ENCODE measurements at regions not wholly inside any gene's neighbourhood (a gene's known extent, or its start where the extent isn't known, plus 50 kb on each side); places are given as distances from the start of the nearest gene placed in this dataset.

DNA sequence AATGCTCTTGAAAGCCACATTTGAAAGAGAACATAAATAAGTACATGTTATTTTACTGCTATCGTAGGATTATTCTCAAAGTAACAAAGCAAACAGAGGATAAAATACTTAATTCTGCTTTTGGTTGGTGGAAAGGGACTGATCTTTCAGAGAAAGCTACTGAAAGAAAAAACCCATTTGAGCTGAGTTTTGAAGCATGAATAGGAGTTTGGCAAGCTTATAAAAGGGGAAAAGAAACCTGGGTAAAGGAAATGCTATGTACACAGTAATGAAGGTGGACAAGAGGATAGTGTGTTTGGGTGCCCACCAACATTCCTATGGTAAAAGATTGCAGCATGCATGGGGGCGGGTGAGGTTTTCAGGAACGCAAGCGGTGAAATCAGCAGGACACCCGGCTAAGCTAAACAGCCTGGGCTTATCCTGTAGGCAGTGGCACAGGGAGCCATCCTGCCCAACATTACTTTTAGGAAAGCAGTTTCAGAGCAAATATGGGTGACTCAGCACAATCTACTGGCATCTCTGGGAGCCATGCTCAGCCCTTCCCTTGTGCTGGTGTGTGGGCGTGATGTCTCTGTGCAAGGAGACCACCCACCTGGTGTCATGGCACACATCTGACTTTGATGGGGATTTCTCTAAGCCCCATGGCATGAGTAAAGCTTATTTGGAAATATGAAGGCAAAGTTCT lies 673.9 kb upstream of the KLF4 start:
- TF ChIP-seq ZFP3 (tag by site-specific recombination; IDR thresholded peaks at IDR 0.05; ENCODE audit: low read depth) (peak; percentile 70), EGR2 (tag by site-specific recombination; IDR thresholded peaks at IDR 0.05; ENCODE audit: low read depth) (0 out of 2 replicates have a peak, but pooled peaks have one; percentile 18), ZFHX2 (tag by site-specific recombination; conservative IDR thresholded peaks at IDR 0.05) (peak; percentile 66)
- TF ChIP-seq, protein P1, sequence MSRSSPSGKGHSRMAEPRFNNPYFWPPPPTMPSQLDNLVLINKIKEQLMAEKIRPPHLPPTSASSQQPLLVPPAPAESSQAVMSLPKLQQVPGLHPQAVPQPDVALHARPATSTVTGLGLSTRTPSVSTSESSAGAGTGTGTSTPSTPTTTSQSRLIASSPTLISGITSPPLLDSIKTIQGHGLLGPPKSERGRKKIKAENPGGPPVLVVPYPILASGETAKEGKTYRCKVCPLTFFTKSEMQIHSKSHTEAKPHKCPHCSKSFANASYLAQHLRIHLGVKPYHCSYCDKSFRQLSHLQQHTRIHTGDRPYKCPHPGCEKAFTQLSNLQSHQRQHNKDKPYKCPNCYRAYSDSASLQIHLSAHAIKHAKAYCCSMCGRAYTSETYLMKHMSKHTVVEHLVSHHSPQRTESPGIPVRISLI (tag by site-specific recombination; IDR thresholded peaks at IDR 0.05) = no peak
- no peaks in the 10 kb centered on the region for H3K9me3 ChIP-seq (ENCODE audit: control insufficient read depth, insufficient read depth, low read depth, low read length)
- no peak overlapping the region for H3K27ac ChIP-seq (ENCODE audit: extremely low read depth, low read depth, low read length)
- H3K4me1 ChIP-seq (ENCODE audit: control insufficient read depth, insufficient read depth, low read length) = no peaks in the 10 kb centered on the region
- CTCF ChIA-PET = interaction anchor here (0.5 kb wide), 2 partner anchors 47 to 194 kb away, joined by 3 read pairs; no protein-coding TSS in a partner anchor
- H3K36me3 ChIP-seq (ENCODE audit: control insufficient read depth in 2 of 2, insufficient read depth in 1 of 2, low read length in 2 of 2) = no peaks in the 10 kb centered on the region
- POLR2A ChIA-PET = no interaction called here
- no peak overlapping the region for H3K4me3 ChIP-seq (ENCODE audit: low read depth, low read length)

DNA sequence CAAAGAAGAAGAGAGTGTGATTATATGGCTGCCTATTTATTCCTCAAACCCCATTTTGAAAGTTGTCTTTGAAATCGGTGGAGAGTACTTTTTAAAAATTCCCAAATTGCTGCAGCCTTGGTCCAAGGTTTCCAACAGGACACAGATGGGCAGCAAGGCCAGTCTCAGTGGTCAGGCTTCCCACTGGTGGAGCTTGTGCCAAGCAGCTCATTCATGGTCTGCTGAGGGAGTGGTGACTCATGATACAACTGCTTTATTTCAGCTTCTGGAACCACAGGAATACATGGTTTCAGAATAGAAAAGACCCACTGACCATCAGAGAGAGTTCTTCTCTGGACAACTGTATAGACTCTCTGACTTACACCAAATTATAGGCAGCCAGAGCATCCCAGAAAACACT lies 673.1 kb upstream of the KLF4 start:
- no peaks in the 10 kb centered on the region for H3K4me1 ChIP-seq (ENCODE audit: control insufficient read depth, insufficient read depth, low read length)
- H3K36me3 ChIP-seq (ENCODE audit: control insufficient read depth in 2 of 2, insufficient read depth in 1 of 2, low read length in 2 of 2) = no peaks in the 10 kb centered on the region
- no peak overlapping the region for H3K4me3 ChIP-seq (ENCODE audit: low read depth, low read length)
- TF ChIP-seq OSR2 (tag by site-specific recombination; IDR thresholded peaks at IDR 0.05) = no peak
- TF ChIP-seq ZFP69B (tag by site-specific recombination; IDR thresholded peaks at IDR 0.05) = no peak
- no peak for TF ChIP-seq EGR2 (tag by site-specific recombination; IDR thresholded peaks at IDR 0.05; ENCODE audit: low read depth)
- TF ChIP-seq, protein P2, sequence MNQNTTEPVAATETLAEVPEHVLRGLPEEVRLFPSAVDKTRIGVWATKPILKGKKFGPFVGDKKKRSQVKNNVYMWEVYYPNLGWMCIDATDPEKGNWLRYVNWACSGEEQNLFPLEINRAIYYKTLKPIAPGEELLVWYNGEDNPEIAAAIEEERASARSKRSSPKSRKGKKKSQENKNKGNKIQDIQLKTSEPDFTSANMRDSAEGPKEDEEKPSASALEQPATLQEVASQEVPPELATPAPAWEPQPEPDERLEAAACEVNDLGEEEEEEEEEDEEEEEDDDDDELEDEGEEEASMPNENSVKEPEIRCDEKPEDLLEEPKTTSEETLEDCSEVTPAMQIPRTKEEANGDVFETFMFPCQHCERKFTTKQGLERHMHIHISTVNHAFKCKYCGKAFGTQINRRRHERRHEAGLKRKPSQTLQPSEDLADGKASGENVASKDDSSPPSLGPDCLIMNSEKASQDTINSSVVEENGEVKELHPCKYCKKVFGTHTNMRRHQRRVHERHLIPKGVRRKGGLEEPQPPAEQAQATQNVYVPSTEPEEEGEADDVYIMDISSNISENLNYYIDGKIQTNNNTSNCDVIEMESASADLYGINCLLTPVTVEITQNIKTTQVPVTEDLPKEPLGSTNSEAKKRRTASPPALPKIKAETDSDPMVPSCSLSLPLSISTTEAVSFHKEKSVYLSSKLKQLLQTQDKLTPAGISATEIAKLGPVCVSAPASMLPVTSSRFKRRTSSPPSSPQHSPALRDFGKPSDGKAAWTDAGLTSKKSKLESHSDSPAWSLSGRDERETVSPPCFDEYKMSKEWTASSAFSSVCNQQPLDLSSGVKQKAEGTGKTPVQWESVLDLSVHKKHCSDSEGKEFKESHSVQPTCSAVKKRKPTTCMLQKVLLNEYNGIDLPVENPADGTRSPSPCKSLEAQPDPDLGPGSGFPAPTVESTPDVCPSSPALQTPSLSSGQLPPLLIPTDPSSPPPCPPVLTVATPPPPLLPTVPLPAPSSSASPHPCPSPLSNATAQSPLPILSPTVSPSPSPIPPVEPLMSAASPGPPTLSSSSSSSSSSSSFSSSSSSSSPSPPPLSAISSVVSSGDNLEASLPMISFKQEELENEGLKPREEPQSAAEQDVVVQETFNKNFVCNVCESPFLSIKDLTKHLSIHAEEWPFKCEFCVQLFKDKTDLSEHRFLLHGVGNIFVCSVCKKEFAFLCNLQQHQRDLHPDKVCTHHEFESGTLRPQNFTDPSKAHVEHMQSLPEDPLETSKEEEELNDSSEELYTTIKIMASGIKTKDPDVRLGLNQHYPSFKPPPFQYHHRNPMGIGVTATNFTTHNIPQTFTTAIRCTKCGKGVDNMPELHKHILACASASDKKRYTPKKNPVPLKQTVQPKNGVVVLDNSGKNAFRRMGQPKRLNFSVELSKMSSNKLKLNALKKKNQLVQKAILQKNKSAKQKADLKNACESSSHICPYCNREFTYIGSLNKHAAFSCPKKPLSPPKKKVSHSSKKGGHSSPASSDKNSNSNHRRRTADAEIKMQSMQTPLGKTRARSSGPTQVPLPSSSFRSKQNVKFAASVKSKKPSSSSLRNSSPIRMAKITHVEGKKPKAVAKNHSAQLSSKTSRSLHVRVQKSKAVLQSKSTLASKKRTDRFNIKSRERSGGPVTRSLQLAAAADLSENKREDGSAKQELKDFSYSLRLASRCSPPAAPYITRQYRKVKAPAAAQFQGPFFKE (tag by site-specific recombination; IDR thresholded peaks at IDR 0.05; ENCODE audit: borderline replicate concordance) = no peak
- no peak for TF ChIP-seq ZNF26 (tag by site-specific recombination; IDR thresholded peaks at IDR 0.05)
- TF ChIP-seq ZNF610 (tag by site-specific recombination; IDR thresholded peaks at IDR 0.05; ENCODE audit: borderline replicate concordance) = no peak
- no peak for TF ChIP-seq ZNF133 (tag by site-specific recombination; IDR thresholded peaks at IDR 0.05)
- POLR2A ChIA-PET = no interaction called here
- H3K9me3 ChIP-seq (ENCODE audit: control insufficient read depth, insufficient read depth, low read depth, low read length) = no peaks in the 10 kb centered on the region
- no peak overlapping the region for H3K27ac ChIP-seq (ENCODE audit: extremely low read depth, low read depth, low read length)
- CTCF ChIA-PET = interaction anchor here (0.5 to 0.6 kb wide), 2 partner anchors 193 to 990 kb away, joined by 3 to 4 read pairs; no protein-coding TSS in a partner anchor

DNA sequence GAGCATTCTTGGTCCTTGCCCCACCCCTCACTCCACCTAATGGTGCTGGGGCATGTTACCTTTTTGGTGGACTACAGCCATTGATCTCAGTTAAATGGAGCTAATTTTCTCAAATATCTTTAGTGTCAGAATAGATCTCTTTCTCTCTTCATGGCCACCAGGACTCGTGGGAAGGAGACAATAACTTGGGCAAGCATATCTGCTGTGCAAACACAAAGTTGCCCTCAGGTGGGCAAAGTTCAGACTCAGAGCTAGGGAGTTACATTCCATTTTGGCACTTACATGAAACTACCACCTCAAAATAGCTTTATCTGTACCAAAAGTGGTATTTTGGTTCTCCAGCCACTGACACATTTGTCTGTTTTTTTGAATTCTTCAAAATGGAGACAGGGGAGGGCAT lies 671.9 kb upstream of the KLF4 start:
- ChIA-PET CTCF (no interaction called here), POLR2A (no interaction called here)
- Histone ChIP-seq H3K36me3 (ENCODE audit: control insufficient read depth in 2 of 2, insufficient read depth in 1 of 2, low read length in 2 of 2) (no peaks in the 10 kb centered on the region), H3K27ac (ENCODE audit: extremely low read depth, low read depth, low read length) (no peak overlapping the region), H3K4me3 (ENCODE audit: low read depth, low read length) (no peak overlapping the region), H3K4me1 (ENCODE audit: control insufficient read depth, insufficient read depth, low read length) (no peaks in the 10 kb centered on the region), H3K9me3 (ENCODE audit: control insufficient read depth, insufficient read depth, low read depth, low read length) (no peaks in the 10 kb centered on the region)
- TF ChIP-seq ZNF654 (tag by site-specific recombination; IDR thresholded peaks at IDR 0.05; ENCODE audit: low read depth) = no peak
- TF ChIP-seq HOXD13 (CRISPR knock-in tag; IDR thresholded peaks at IDR 0.05; ENCODE audit: borderline replicate concordance) = no peak
- TF ChIP-seq, protein P3, sequence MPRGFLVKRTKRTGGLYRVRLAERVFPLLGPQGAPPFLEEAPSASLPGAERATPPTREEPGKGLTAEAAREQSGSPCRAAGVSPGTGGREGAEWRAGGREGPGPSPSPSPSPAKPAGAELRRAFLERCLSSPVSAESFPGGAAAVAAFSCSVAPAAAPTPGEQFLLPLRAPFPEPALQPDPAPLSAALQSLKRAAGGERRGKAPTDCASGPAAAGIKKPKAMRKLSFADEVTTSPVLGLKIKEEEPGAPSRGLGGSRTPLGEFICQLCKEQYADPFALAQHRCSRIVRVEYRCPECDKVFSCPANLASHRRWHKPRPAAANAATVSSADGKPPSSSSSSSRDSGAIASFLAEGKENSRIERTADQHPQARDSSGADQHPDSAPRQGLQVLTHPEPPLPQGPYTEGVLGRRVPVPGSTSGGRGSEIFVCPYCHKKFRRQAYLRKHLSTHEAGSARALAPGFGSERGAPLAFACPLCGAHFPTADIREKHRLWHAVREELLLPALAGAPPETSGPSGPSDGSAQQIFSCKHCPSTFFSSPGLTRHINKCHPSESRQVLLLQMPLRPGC (tag by site-specific recombination; IDR thresholded peaks at IDR 0.05) = no peak
- TF ChIP-seq ZNF830 (tag by site-specific recombination; IDR thresholded peaks at IDR 0.05; ENCODE audit: low read depth) = no peak
- no peak for TF ChIP-seq ZNF658 (tag by site-specific recombination; IDR thresholded peaks at IDR 0.05)
- TF ChIP-seq ZNF157 (tag by site-specific recombination; IDR thresholded peaks at IDR 0.05) = no peak
- no peak for TF ChIP-seq RBAK (tag by site-specific recombination; IDR thresholded peaks at IDR 0.05)
- TF ChIP-seq SCRT1 (tag by site-specific recombination; IDR thresholded peaks at IDR 0.05; ENCODE audit: borderline replicate concordance) = no peak
- no peak for TF ChIP-seq ZNF707 (tag by site-specific recombination; IDR thresholded peaks at IDR 0.05)
- TF ChIP-seq ZFP3 (tag by site-specific recombination; IDR thresholded peaks at IDR 0.05; ENCODE audit: low read depth) = no peak
